Neural cell (in vitro differentiated cells): ENCODE measurements at regions not wholly inside any gene's neighbourhood (a gene's known extent, or its start where the extent isn't known, plus 50 kb on each side); places are given as distances from the start of the nearest gene placed in this dataset.
A peak's percentile ranks its signal among the peaks of the same experiment; 100 is the strongest.

Experiments
- H2AFZ ChIP-seq: fragments of 200-600, 300-800 bp; sonication (generic), shearing (Covaris generic); 2 replicates; pipeline ENCODE4 v1.6.0; 2014; ENCODE audit warnings: low read depth, mild to moderate bottlenecking, antibody characterized with exemption, low read length, moderate library complexity
- H3F3A ChIP-seq: fragments of 200-600 bp; shearing (Covaris generic); 2 replicates; pipeline ENCODE4 v1.6.1; 2016; ENCODE audit warnings: mild to moderate bottlenecking, moderate library complexity, mixed read lengths, antibody characterized with exemption, low read length; ENCODE audit not compliant: insufficient read depth, poor library complexity, severe bottlenecking
- H3K27ac ChIP-seq: fragments of 200-600, 300-800 bp; sonication (generic), shearing (Covaris generic); 2 replicates; pipeline ENCODE4 v1.5.1; 2014; ENCODE audit warnings: mild to moderate bottlenecking, low read length, moderate library complexity
- H3K27me3 ChIP-seq: fragments of 300-800, 200-600 bp; sonication (generic), shearing (Covaris generic); 2 replicates; pipeline ENCODE4 v1.6.0; 2014; ENCODE audit warnings: mild to moderate bottlenecking, low read depth, low read length, moderate library complexity; ENCODE audit not compliant: insufficient read depth
- H3K36me3 ChIP-seq: fragments of 300-800, 200-600 bp; sonication (generic), shearing (Covaris generic); 2 replicates; pipeline ENCODE4 v1.5.1; 2014; ENCODE audit warnings: mild to moderate bottlenecking, antibody characterized with exemption, low read length, moderate library complexity; ENCODE audit not compliant: insufficient read depth
- H3K4me2 ChIP-seq: fragments of 300-800, 200-600 bp; sonication (generic), shearing (Covaris generic); 2 replicates; pipeline ENCODE4 v1.6.0; 2014; ENCODE audit warnings: mild to moderate bottlenecking, low read length
- H3K4me3 ChIP-seq: fragments of 300-800, 200-600 bp; sonication (generic), shearing (Covaris generic); 2 replicates; pipeline ENCODE4 v1.5.1; 2014; ENCODE audit warnings: mild to moderate bottlenecking, low read length, moderate library complexity
- H3K79me2 ChIP-seq: fragments of 200-600 bp; shearing (Covaris generic); replicated peaks from 2 replicates; pipeline ENCODE4 v1.6.0; 2014; ENCODE audit warnings: mild to moderate bottlenecking, low read length, moderate library complexity; ENCODE audit not compliant: insufficient read depth
- H3K9ac ChIP-seq: fragments of 300-800, 200-600 bp; sonication (generic), shearing (Covaris generic); 2 replicates; pipeline ENCODE4 v1.6.1; 2016; ENCODE audit warnings: mild to moderate bottlenecking, low read length, mixed read lengths
- H3K9me2 ChIP-seq: fragments of 200-600 bp; shearing (Covaris generic); 2 replicates; pipeline ENCODE4 v1.6.1; 2016; ENCODE audit warnings: mild to moderate bottlenecking, low read length, mixed read lengths; ENCODE audit not compliant: insufficient read depth
- H3K9me3 ChIP-seq: fragments of 200-600, 300-800 bp; sonication (generic), shearing (Covaris generic); 2 replicates; pipeline ENCODE4 v1.6.1; 2016; ENCODE audit warnings: mild to moderate bottlenecking, mixed run types, low read length, moderate library complexity, mixed read lengths
- H4K20me1 ChIP-seq: fragments of 200-600 bp; shearing (Covaris generic); 2 replicates; pipeline ENCODE4 v1.6.1; 2016; ENCODE audit warnings: mild to moderate bottlenecking, mixed run types; ENCODE audit not compliant: insufficient read depth
- CTCF ChIP-seq: fragments of 450-650 bp; IDR thresholded peaks from 2 replicates; pipeline ENCODE4 v1.5.1; 2014; ENCODE audit warnings: antibody characterized with exemption, mild to moderate bottlenecking, moderate library complexity; ENCODE audit not compliant: poor library complexity, severe bottlenecking
- EP300 ChIP-seq: fragments of 450-650 bp; conservative IDR thresholded peaks from 2 replicates; pipeline ENCODE4 v1.6.1; 2014; ENCODE audit warnings: antibody characterized with exemption, mild to moderate bottlenecking, moderate library complexity; ENCODE audit not compliant: poor library complexity, severe bottlenecking
- EZH2 ChIP-seq: fragments of 200-600, 300-800 bp; shearing (Covaris generic), sonication (generic); IDR thresholded peaks from 2 replicates; pipeline ENCODE4 v1.6.1; 2014; ENCODE audit warnings: antibody characterized with exemption, low read length, borderline replicate concordance, mild to moderate bottlenecking; ENCODE audit not compliant: insufficient read depth, poor library complexity, severe bottlenecking
- MXI1 ChIP-seq: fragments of 450-650 bp; conservative IDR thresholded peaks from 2 replicates; pipeline ENCODE4 v1.6.1; 2014; ENCODE audit warnings: antibody characterized with exemption, mild to moderate bottlenecking; ENCODE audit not compliant: poor library complexity, severe bottlenecking
- POLR2AphosphoS5 ChIP-seq: IDR thresholded peaks from 2 replicates; pipeline ENCODE4 v1.6.1; 2012
- SMC3 ChIP-seq: fragments of 450-650 bp; conservative IDR thresholded peaks from 2 replicates; pipeline ENCODE4 v1.6.1; 2014; ENCODE audit warnings: antibody characterized with exemption, mild to moderate bottlenecking, moderate library complexity; ENCODE audit not compliant: poor library complexity
- TAF1 ChIP-seq: IDR thresholded peaks from 2 replicates; pipeline ENCODE4 v1.6.1; 2012; ENCODE audit warnings: low read depth

- H3K79me2 ChIP-seq: no peaks in the 10 kb centered on the region
- H3K4me3 ChIP-seq: no peak overlapping the region
- no peak for TF ChIP-seq TAF1
- H3K9me3 ChIP-seq: no peaks in the 10 kb centered on the region
- no peaks in the 10 kb centered on the region for H3K9me2 ChIP-seq
- H3F3A ChIP-seq: no peaks in the 10 kb centered on the region
- H3K4me2 ChIP-seq: no peak overlapping the region
- no peaks in the 10 kb centered on the region for H3K36me3 ChIP-seq
- H4K20me1 ChIP-seq: no peaks in the 10 kb centered on the region
- no peaks in the 10 kb centered on the region for H3K27me3 ChIP-seq
- peak overlapping the region; percentile 12 for H2AFZ ChIP-seq
- no peak overlapping the region for H3K27ac ChIP-seq
- H3K9ac ChIP-seq: no peak overlapping the region
Measured at GRCh38 chr9:88313364-88314220, 74.7 kb upstream of the SPIN1 start.

DNA sequence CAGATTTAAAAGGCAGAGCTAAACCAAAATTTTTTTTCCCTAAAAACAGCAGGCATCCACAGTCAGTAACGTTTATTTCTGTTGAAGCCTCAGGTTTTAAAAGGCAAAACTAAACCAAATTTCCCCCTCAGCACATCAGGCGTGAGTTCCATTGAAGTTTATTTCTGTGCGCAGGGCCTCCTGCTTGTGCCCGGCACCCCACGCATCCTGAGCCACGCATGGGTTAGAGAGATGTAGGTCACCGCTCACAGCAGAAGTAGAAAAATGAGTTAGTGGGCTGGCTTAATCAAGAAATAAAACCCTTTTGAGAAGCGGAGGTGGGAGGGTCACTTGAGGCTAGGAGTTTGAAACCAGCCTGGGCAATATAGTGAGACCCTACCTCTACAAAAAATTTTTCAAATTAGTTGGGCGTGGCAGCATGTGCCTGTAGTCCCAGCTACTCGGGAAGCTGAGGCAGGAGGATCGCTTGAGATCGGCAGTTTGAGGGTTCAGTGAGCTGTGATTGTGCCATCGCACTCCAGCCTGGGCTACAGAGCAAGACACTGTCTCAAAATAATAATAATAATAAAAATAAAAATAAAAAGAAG, 75.6 kb upstream of the SPIN1 start:
- no peaks in the 10 kb centered on the region for H3K79me2 ChIP-seq
- no peak overlapping the region for H3K4me2 ChIP-seq
- H2AFZ ChIP-seq: no peak overlapping the region
- H3K36me3 ChIP-seq: no peaks in the 10 kb centered on the region
- H3K9me3 ChIP-seq: no peaks in the 10 kb centered on the region
- no peak overlapping the region for H3K4me3 ChIP-seq
- no peak overlapping the region for H3K9ac ChIP-seq
- H3K9me2 ChIP-seq: no peaks in the 10 kb centered on the region
- H3K27me3 ChIP-seq: no peaks in the 10 kb centered on the region
- H3F3A ChIP-seq: no peaks in the 10 kb centered on the region
- no peak overlapping the region for H3K27ac ChIP-seq
- no peaks in the 10 kb centered on the region for H4K20me1 ChIP-seq
- TF ChIP-seq CTCF (no peak), EZH2 (no peak), POLR2AphosphoS5 (no peak), SMC3 (no peak)

- Histone ChIP-seq H3K9me2 (no peaks in the 10 kb centered on the region), H3K9me3 (no peaks in the 10 kb centered on the region), H3K27ac (no peak overlapping the region), H3K36me3 (no peaks in the 10 kb centered on the region), H3K79me2 (no peaks in the 10 kb centered on the region), H3K4me3 (no peak overlapping the region), H2AFZ (no peak overlapping the region), H3F3A (no peaks in the 10 kb centered on the region), H3K27me3 (no peaks in the 10 kb centered on the region), H3K9ac (no peak overlapping the region), H4K20me1 (no peaks in the 10 kb centered on the region), H3K4me2 (no peak overlapping the region)
- TF ChIP-seq CTCF: no peak
- no peak for TF ChIP-seq MXI1
- TF ChIP-seq POLR2AphosphoS5: no peak
- no peak for TF ChIP-seq EP300
- no peak for TF ChIP-seq EZH2
- TF ChIP-seq SMC3: no peak
Measured at GRCh38 chr9:88312045-88312444, 76.2 kb upstream of the SPIN1 start.
